ENCODE measurements at regions not wholly inside any gene's neighbourhood (a gene's known extent, or its start where the extent isn't known, plus 50 kb on each side); places are given as distances from the start of the nearest gene placed in this dataset.

GRCh38 chr19:28221736-28222135 lies 991.2 kb downstream of the UQCRFS1 start:
- TF ChIP-seq CTCF (IDR thresholded peaks at IDR 0.05; ENCODE audit: low read depth, low read length), result no peak
- DNase-seq (ENCODE audit: extremely low read depth, low read depth), result no peak

GRCh38 chr19:28218728-28219127 lies 994.2 kb downstream of the UQCRFS1 start:
- DNase-seq (ENCODE audit: extremely low read depth, low read depth), result no peak
- no peak for TF ChIP-seq CTCF (IDR thresholded peaks at IDR 0.05; ENCODE audit: low read depth, low read length)

GRCh38 chr19:28217022-28217421 lies 995.9 kb downstream of the UQCRFS1 start:
- TF ChIP-seq CTCF (IDR thresholded peaks at IDR 0.05; ENCODE audit: low read depth, low read length), result no peak
- no peak for DNase-seq (ENCODE audit: extremely low read depth, low read depth)

GRCh38 chr19:28213470-28214082 lies 999.4 kb downstream of the UQCRFS1 start:
- TF ChIP-seq CTCF (IDR thresholded peaks at IDR 0.05; ENCODE audit: low read depth, low read length), result no peak

GRCh38 chr19:28210886-28211285 lies 1002.1 kb downstream of the UQCRFS1 start:
- TF ChIP-seq CTCF (IDR thresholded peaks at IDR 0.05; ENCODE audit: low read depth, low read length), result no peak
- no peak for DNase-seq (ENCODE audit: extremely low read depth, low read depth)

More at GRCh38 chr19:28213470-28214082, 999.4 kb downstream of the UQCRFS1 start:
- no peak for DNase-seq (ENCODE audit: extremely low read depth, low read depth)

- no peak for DNase-seq (ENCODE audit: extremely low read depth, low read depth)
- no peak for TF ChIP-seq CTCF (IDR thresholded peaks at IDR 0.05; ENCODE audit: low read depth, low read length)
Measured at GRCh38 chr19:28208745-28209144, 1004.2 kb downstream of the UQCRFS1 start.

- DNase-seq (ENCODE audit: extremely low read depth, low read depth), result no peak
- TF ChIP-seq CTCF (IDR thresholded peaks at IDR 0.05; ENCODE audit: low read depth, low read length), result no peak
Measured at GRCh38 chr19:28207244-28207643, 1005.7 kb downstream of the UQCRFS1 start.

All from AG09319 (cell line).